CD4-positive, alpha-beta memory T cell (primary cell): ENCODE measurements at regions not wholly inside any gene's neighbourhood (a gene's known extent, or its start where the extent isn't known, plus 50 kb on each side); places are given as distances from the start of the nearest gene placed in this dataset.

Source experiments
- CTCF ChIA-PET: fragments of 350-600 bp; sonication (Branson Sonifier 250); formaldehyde crosslinking; loops from one replicate; lab custom pipeline; 2021; ENCODE audit warnings: inconsistent platforms; ENCODE audit not compliant: partially characterized antibody; lab: Charles Lee
- POLR2A ChIA-PET: fragments of 350-600 bp; sonication (Branson Sonifier 250); formaldehyde crosslinking; loops from one replicate; lab custom pipeline; 2021; ENCODE audit not compliant: partially characterized antibody; lab: Charles Lee
- DNase-seq, 5 donors: peaks; one replicate each; pipeline versions ENCODE4 v3.0.0 to v3.0.0-alpha.2; 2020 to 2022; ENCODE audit warnings: mixed read lengths in 1 of 5
- H3K27ac ChIP-seq: one replicate; pipeline ENCODE4 v1.7.0; 2013; ENCODE audit warnings: low read depth, low read length
- H3K27me3 ChIP-seq: 2 replicates; pipeline ENCODE4 v1.7.0; 2013; ENCODE audit warnings: mild to moderate bottlenecking, low read length, moderate library complexity; ENCODE audit not compliant: insufficient read depth
- H3K36me3 ChIP-seq: 2 replicates; pipeline ENCODE4 v1.7.0; 2013; ENCODE audit warnings: mild to moderate bottlenecking, low read length, moderate library complexity; ENCODE audit not compliant: insufficient read depth
- H3K4me1 ChIP-seq: 2 replicates; pipeline ENCODE4 v1.7.0; 2013; ENCODE audit warnings: mild to moderate bottlenecking, low read length, moderate library complexity; ENCODE audit not compliant: insufficient read depth
- H3K4me3 ChIP-seq, 2 donors: one replicate each; pipeline ENCODE4 v1.7.0; 2013; ENCODE audit warnings: low read length in 2 of 2, mild to moderate bottlenecking in 1 of 2
- H3K9me3 ChIP-seq, 2 donors: one replicate each; pipeline ENCODE4 v1.7.0; 2013; ENCODE audit warnings: low read length in 2 of 2, control low read depth in 1 of 2; ENCODE audit not compliant: control insufficient read depth in 1 of 2
- H3K27ac Mint-ChIP-seq, 7 donors: one replicate each; pipeline ENCODE4 v1.8.0; 2020 to 2021; ENCODE audit warnings: mixed read lengths in 7 of 7, mild to moderate bottlenecking in 6 of 7, inconsistent platforms in 3 of 7, moderate library complexity in 3 of 7
- H3K27me3 Mint-ChIP-seq, 2 donors: one replicate each; pipeline ENCODE4 v1.8.0; 2020 to 2021; ENCODE audit warnings: mixed read lengths in 2 of 2
- H3K36me3 Mint-ChIP-seq, 2 donors: one replicate each; pipeline ENCODE4 v1.8.0; 2020 to 2021; ENCODE audit warnings: mixed read lengths in 2 of 2, inconsistent platforms in 1 of 2, mild to moderate bottlenecking in 1 of 2
- H3K4me1 Mint-ChIP-seq, 4 donors: one replicate each; pipeline ENCODE4 v1.8.0; 2020 to 2021; ENCODE audit warnings: mixed read lengths in 4 of 4, mild to moderate bottlenecking in 1 of 4
- H3K4me3 Mint-ChIP-seq, 8 donors: one replicate each; pipeline ENCODE4 v1.8.0; 2020 to 2021; ENCODE audit warnings: mixed read lengths in 8 of 8, mild to moderate bottlenecking in 7 of 8, moderate library complexity in 6 of 8, inconsistent platforms in 3 of 8
- H3K9me3 Mint-ChIP-seq, 8 donors: one replicate each; pipeline ENCODE4 v1.8.0; 2020 to 2021; ENCODE audit warnings: mixed read lengths in 8 of 8, mild to moderate bottlenecking in 5 of 8, inconsistent platforms in 3 of 8, moderate library complexity in 1 of 8
- intact Hi-C: fragments of 100-400 bp; cut with micrococcal nuclease; formaldehyde crosslinking; loops from one replicate; pipeline ENCODE4 v1.15.1; 2023

- intact Hi-C loops, result no loop called here
- DNase-seq, result no peak
- no peaks in the 10 kb centered on the region for H3K36me3 Mint-ChIP-seq
- Histone ChIP-seq H3K4me1 (no peaks in the 10 kb centered on the region), H3K27me3 (no peaks in the 10 kb centered on the region), H3K27ac (no peak overlapping the region), H3K36me3 (no peaks in the 10 kb centered on the region), H3K4me3 (no peak overlapping the region), H3K9me3 (no peaks in the 10 kb centered on the region)
- no peaks in the 10 kb centered on the region for H3K4me1 Mint-ChIP-seq
- ChIA-PET CTCF (no interaction called here), POLR2A (no interaction called here)
- no peaks in the 10 kb centered on the region for H3K9me3 Mint-ChIP-seq
- no peak overlapping the region for H3K27ac Mint-ChIP-seq
- H3K27me3 Mint-ChIP-seq, result no peaks in the 10 kb centered on the region
- H3K4me3 Mint-ChIP-seq, result no peak overlapping the region
Observed at GRCh38 chr4:11701966-11702725, 273.5 kb upstream of the HS3ST1 start.

DNA sequence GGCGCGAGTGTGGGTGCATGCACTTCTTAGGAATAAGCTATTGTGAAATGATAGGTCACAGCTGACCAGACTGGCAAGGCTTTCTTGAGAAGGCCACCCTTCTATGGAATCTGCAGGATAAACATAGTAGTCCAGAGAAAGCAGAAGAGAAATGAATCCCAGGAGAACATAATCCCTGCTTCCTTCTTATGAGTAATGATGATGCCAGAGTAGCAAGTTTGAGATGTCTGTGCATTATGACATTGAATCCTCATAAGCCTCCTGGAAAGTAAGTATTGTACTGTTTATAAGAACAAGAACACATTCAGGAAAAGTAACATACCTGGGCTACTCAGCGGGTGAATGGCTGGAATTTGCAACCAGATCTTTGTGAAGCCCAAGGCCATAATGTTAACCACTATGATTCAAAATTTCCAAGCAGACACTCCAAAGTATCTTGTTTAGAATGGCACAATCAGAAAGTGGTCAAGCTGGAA is 272.1 kb upstream of the HS3ST1 start:
- CTCF ChIA-PET, result interaction anchor here (0.6 kb wide), 1 partner anchor 653 kb away, joined by 4 read pairs; no protein-coding TSS in a partner anchor
- intact Hi-C loops, result no loop called here
- Histone ChIP-seq H3K27me3 (no peaks in the 10 kb centered on the region), H3K9me3 (no peaks in the 10 kb centered on the region), H3K27ac (no peak overlapping the region), H3K4me3 (no peak overlapping the region), H3K4me1 (no peaks in the 10 kb centered on the region), H3K36me3 (no peaks in the 10 kb centered on the region)
- POLR2A ChIA-PET, result no interaction called here
- Mint-ChIP-seq H3K27ac (no peak overlapping the region), H3K9me3 (no peaks in the 10 kb centered on the region), H3K36me3 (no peaks in the 10 kb centered on the region), H3K27me3 (no peaks in the 10 kb centered on the region), H3K4me3 (no peak overlapping the region), H3K4me1 (no peaks in the 10 kb centered on the region)
- no peak for DNase-seq

DNA sequence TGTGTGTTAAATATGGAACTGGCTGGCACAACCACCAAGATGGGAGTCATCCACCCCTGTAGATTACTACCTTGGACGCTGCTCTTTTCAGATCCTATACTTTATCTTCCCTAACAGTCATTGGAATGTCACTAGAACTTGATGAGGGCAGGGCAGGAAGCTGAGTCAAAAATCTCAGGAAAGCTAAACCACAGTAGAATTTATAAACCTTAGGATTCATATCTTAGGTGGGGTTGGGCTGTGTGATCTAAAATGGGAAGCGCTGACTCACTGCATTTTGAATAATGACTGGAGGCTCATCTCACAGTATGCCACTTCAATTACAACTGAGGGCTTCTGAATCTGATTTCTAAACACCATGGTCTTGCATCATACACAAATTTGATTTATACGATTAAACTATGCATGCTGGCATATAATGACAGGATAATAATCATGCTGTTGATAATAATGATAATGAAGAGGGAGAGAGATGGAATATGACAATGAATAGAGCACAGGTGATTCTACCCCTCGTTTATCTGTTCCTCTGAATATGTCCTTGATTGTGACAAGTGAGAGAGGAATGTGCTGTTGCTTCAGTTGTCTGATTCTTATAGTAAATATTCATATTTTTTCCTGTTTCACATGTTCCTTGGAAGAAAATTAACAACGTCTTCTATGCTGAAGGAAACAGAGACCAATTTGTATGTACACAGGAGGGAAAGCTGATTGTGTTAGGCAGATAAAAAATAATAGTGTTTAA is 270.3 kb upstream of the HS3ST1 start:
- H3K27me3 ChIP-seq, result no peaks in the 10 kb centered on the region
- Mint-ChIP-seq H3K36me3 (no peaks in the 10 kb centered on the region), H3K4me3 (no peak overlapping the region), H3K9me3 (peaks cover 0 to 4% (median 2%) of the 10 kb centered on the region in 8 donors), H3K27me3 (no peaks in the 10 kb centered on the region), H3K4me1 (no peaks in the 10 kb centered on the region), H3K27ac (no peak overlapping the region)
- H3K27ac ChIP-seq, result no peak overlapping the region
- H3K4me3 ChIP-seq, result no peak overlapping the region
- intact Hi-C loops, result no loop called here
- no peaks in the 10 kb centered on the region for H3K4me1 ChIP-seq
- CTCF ChIA-PET, result no interaction called here
- no peaks in the 10 kb centered on the region for H3K36me3 ChIP-seq
- DNase-seq, result no peak
- H3K9me3 ChIP-seq, result no peaks in the 10 kb centered on the region
- POLR2A ChIA-PET, result no interaction called here

DNA sequence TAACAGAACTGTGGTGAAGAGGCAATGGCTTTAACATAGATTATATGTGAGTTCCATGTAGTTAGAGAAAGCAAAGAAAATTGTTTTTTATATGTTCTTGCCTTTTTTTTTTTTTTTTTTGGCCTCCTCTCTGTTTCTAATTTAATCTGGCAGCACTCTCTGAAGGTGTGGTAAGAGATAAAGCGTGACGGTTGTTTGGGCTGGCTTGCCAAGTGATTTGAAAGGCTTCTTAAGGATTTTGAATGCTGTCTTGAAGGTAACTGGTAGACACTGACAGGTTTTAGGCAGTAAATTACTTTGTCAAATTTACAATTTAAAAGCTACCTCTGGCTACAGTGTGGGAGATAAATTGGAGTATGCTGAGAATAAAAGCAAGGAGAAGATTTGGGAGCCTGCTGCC is 269.3 kb upstream of the HS3ST1 start:
- Histone ChIP-seq H3K27me3 (no peaks in the 10 kb centered on the region), H3K4me1 (no peaks in the 10 kb centered on the region), H3K9me3 (no peaks in the 10 kb centered on the region), H3K36me3 (no peaks in the 10 kb centered on the region), H3K4me3 (no peak overlapping the region), H3K27ac (no peak overlapping the region)
- peaks cover 0 to 13% (median 3%) of the 10 kb centered on the region in 8 donors for H3K9me3 Mint-ChIP-seq
- ChIA-PET POLR2A (no interaction called here), CTCF (no interaction called here)
- DNase-seq, result no peak
- H3K4me1 Mint-ChIP-seq, result no peaks in the 10 kb centered on the region
- H3K4me3 Mint-ChIP-seq, result no peak overlapping the region
- H3K36me3 Mint-ChIP-seq, result no peaks in the 10 kb centered on the region
- intact Hi-C loops, result no loop called here
- H3K27me3 Mint-ChIP-seq, result no peaks in the 10 kb centered on the region
- no peak overlapping the region for H3K27ac Mint-ChIP-seq

- H3K27ac Mint-ChIP-seq, result no peak overlapping the region
- CTCF ChIA-PET, result no interaction called here
- Histone ChIP-seq H3K27ac (no peak overlapping the region), H3K36me3 (no peaks in the 10 kb centered on the region), H3K9me3 (no peaks in the 10 kb centered on the region), H3K4me1 (no peaks in the 10 kb centered on the region), H3K4me3 (no peak overlapping the region), H3K27me3 (no peaks in the 10 kb centered on the region)
- H3K9me3 Mint-ChIP-seq, result peaks cover 0 to 19% (median 6%) of the 10 kb centered on the region in 8 donors
- H3K4me3 Mint-ChIP-seq, result no peak overlapping the region
- no peaks in the 10 kb centered on the region for H3K4me1 Mint-ChIP-seq
- POLR2A ChIA-PET, result no interaction called here
- intact Hi-C loops, result no loop called here
- DNase-seq, result no peak
- H3K36me3 Mint-ChIP-seq, result no peaks in the 10 kb centered on the region
- H3K27me3 Mint-ChIP-seq, result no peaks in the 10 kb centered on the region
Observed at GRCh38 chr4:11693693-11694092, 265.0 kb upstream of the HS3ST1 start.

DNA sequence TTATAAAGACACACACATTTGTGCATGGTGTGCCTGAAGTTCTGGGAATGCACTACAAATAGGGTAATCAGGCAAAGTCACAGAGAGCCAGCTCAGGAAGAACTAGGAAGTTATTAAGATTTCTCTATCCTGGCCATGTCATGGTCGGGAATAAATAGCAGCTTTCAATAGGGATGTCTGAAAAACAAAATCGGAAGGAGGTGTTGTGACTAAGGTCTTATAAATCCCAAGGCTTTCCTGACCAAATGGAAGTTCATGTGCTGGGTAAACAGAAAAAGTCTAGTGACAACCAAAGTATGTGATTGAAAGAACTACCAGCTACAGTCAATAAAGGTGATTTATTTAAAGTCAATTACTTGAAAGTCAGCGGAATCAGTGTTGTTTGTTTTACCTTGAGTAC is 262.5 kb upstream of the HS3ST1 start:
- no peaks in the 10 kb centered on the region for H3K36me3 Mint-ChIP-seq
- intact Hi-C loops, result no loop called here
- no peak overlapping the region for H3K4me3 Mint-ChIP-seq
- Histone ChIP-seq H3K36me3 (no peaks in the 10 kb centered on the region), H3K27ac (no peak overlapping the region), H3K4me1 (no peaks in the 10 kb centered on the region), H3K9me3 (no peaks in the 10 kb centered on the region), H3K27me3 (no peaks in the 10 kb centered on the region), H3K4me3 (no peak overlapping the region)
- no peaks in the 10 kb centered on the region for H3K4me1 Mint-ChIP-seq
- no peak for DNase-seq
- H3K9me3 Mint-ChIP-seq, result peaks cover 0 to 19% (median 6%) of the 10 kb centered on the region in 8 donors
- H3K27me3 Mint-ChIP-seq, result no peaks in the 10 kb centered on the region
- ChIA-PET CTCF (no interaction called here), POLR2A (no interaction called here)
- no peak overlapping the region for H3K27ac Mint-ChIP-seq

DNA sequence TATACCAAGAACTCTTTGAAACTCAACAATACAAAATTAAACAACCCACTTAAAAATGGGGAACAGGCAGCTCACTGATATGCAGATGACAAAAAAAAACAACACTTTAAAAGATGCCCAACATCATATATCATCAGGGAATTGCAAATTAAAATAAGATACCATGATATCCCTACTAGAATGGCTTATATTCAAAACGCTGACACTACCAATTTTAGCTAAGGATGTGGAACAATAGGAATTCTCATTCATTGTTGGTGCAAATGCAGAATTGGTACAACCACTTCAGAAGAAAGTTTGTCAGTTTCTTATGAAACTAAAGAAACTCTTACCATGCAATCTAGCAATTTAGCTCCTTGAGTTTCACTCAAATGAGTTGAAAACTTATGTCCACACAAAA is 259.0 kb upstream of the HS3ST1 start:
- Mint-ChIP-seq H3K27ac (no peak overlapping the region), H3K27me3 (peaks cover 2 to 4% of the 10 kb centered on the region in 2 donors), H3K4me1 (no peaks in the 10 kb centered on the region), H3K36me3 (no peaks in the 10 kb centered on the region), H3K9me3 (peaks cover 0 to 3% (median 0%) of the 10 kb centered on the region in 8 donors), H3K4me3 (no peak overlapping the region)
- Histone ChIP-seq H3K4me3 (no peak overlapping the region), H3K9me3 (no peaks in the 10 kb centered on the region), H3K27me3 (no peaks in the 10 kb centered on the region), H3K36me3 (no peaks in the 10 kb centered on the region), H3K4me1 (no peaks in the 10 kb centered on the region), H3K27ac (no peak overlapping the region)
- ChIA-PET CTCF (no interaction called here), POLR2A (no interaction called here)
- DNase-seq, result no peak
- intact Hi-C loops, result no loop called here
